Trophoblast cell (in vitro differentiated cells and primary cell): ENCODE measurements at regions not wholly inside any gene's neighbourhood (a gene's known extent, or its start where the extent isn't known, plus 50 kb on each side); places are given as distances from the start of the nearest gene placed in this dataset.
A peak's percentile ranks its signal among the peaks of the same experiment; 100 is the strongest.

Experiments used
- DNase-seq, 2 donors: peaks; one replicate each; pipeline ENCODE4 v3.0.0-alpha.2; 2016
- H2AFZ ChIP-seq: 2 replicates; pipeline ENCODE4 v1.6.1; 2013; ENCODE audit warnings: low read length, moderate library complexity, mild to moderate bottlenecking; ENCODE audit not compliant: insufficient read depth, poor library complexity
- H2AK5ac ChIP-seq: 2 replicates; pipeline ENCODE4 v1.6.1; 2013; ENCODE audit warnings: mild to moderate bottlenecking, low read length
- H2BK120ac ChIP-seq: 2 replicates; pipeline ENCODE4 v1.6.1; 2013; ENCODE audit warnings: low read length, mild to moderate bottlenecking, moderate library complexity; ENCODE audit not compliant: insufficient read depth, poor library complexity
- H2BK12ac ChIP-seq: 2 replicates; pipeline ENCODE4 v1.6.1; 2013; ENCODE audit warnings: mild to moderate bottlenecking, low read length, moderate library complexity
- H2BK5ac ChIP-seq: 2 replicates; pipeline ENCODE4 v1.6.1; 2013; ENCODE audit warnings: low read length, low read depth, moderate library complexity, mild to moderate bottlenecking; ENCODE audit not compliant: poor library complexity
- H3K14ac ChIP-seq: 2 replicates; pipeline ENCODE4 v1.6.1; 2013; ENCODE audit warnings: mild to moderate bottlenecking, low read length
- H3K18ac ChIP-seq: 2 replicates; pipeline ENCODE4 v1.6.1; 2013; ENCODE audit warnings: mild to moderate bottlenecking, low read length
- H3K23ac ChIP-seq: 2 replicates; pipeline ENCODE4 v1.6.1; 2013; ENCODE audit warnings: low read length
- H3K27ac ChIP-seq: 2 replicates; pipeline ENCODE4 v1.5.1; 2013; ENCODE audit warnings: low read depth, mild to moderate bottlenecking, inconsistent platforms, low read length, moderate library complexity
- H3K27me3 ChIP-seq: 2 replicates; pipeline ENCODE4 v1.6.1; 2013; ENCODE audit warnings: inconsistent platforms, mild to moderate bottlenecking, low read length, moderate library complexity; ENCODE audit not compliant: insufficient read depth
- H3K36me3 ChIP-seq, 2 experiments: 1 replicate in 1 of 2; 2 replicates in 1 of 2; pipeline ENCODE4 v1.6.1; 2013; ENCODE audit warnings: low read length in 2 of 2, mild to moderate bottlenecking in 2 of 2, moderate library complexity in 1 of 2; ENCODE audit not compliant: insufficient read depth in 2 of 2, control insufficient read depth in 1 of 2
- H3K4ac ChIP-seq: 2 replicates; pipeline ENCODE4 v1.6.1; 2013; ENCODE audit warnings: low read depth, mild to moderate bottlenecking, low read length, moderate library complexity
- H3K4me1 ChIP-seq, 2 experiments: 1 replicate in 1 of 2; 2 replicates in 1 of 2; pipeline ENCODE4 v1.6.1; 2013; ENCODE audit warnings: low read length in 2 of 2, mild to moderate bottlenecking in 2 of 2, moderate library complexity in 1 of 2; ENCODE audit not compliant: insufficient read depth in 2 of 2, control insufficient read depth in 1 of 2
- H3K4me2 ChIP-seq: 2 replicates; pipeline ENCODE4 v1.6.1; 2013; ENCODE audit warnings: inconsistent platforms, mild to moderate bottlenecking, low read length, moderate library complexity
- H3K4me3 ChIP-seq: 2 replicates; pipeline ENCODE4 v1.5.1; 2013; ENCODE audit warnings: mild to moderate bottlenecking, low read depth, low read length, inconsistent platforms
- H3K79me1 ChIP-seq: one replicate; pipeline ENCODE4 v1.6.1; 2013; ENCODE audit warnings: low read length
- H3K79me2 ChIP-seq: 2 replicates; pipeline ENCODE4 v1.6.1; 2013; ENCODE audit warnings: low read length, mild to moderate bottlenecking; ENCODE audit not compliant: control insufficient read depth, insufficient read depth, poor library complexity
- H3K9ac ChIP-seq: 2 replicates; pipeline ENCODE4 v1.6.1; 2013; ENCODE audit warnings: mild to moderate bottlenecking, low read length
- H3K9me3 ChIP-seq: 2 replicates; pipeline ENCODE4 v1.6.1; 2013; ENCODE audit warnings: low read depth, mild to moderate bottlenecking, control low read depth, inconsistent platforms, low read length; ENCODE audit not compliant: insufficient read depth
- H4K12ac ChIP-seq: 2 replicates; pipeline ENCODE4 v1.6.1; 2013; ENCODE audit warnings: low read depth, mild to moderate bottlenecking, low read length, moderate library complexity
- H4K8ac ChIP-seq: 2 replicates; pipeline ENCODE4 v1.6.1; 2013; ENCODE audit warnings: low read depth, mild to moderate bottlenecking, low read length, moderate library complexity
- H4K91ac ChIP-seq: one replicate; pipeline ENCODE4 v1.6.1; 2013; ENCODE audit warnings: low read depth, mild to moderate bottlenecking, low read length, moderate library complexity
- WGBS: extraction: QIAGEN DNeasy Blood & Tissue Kit; methylation state at CpG from one replicate; pipeline ENCODE4 v1.1.7; 2013; ENCODE audit warnings: missing lambda C conversion rate; ENCODE audit not compliant: insufficient read length, insufficient coverage; ENCODE audit errors: extremely low coverage; 5-methylcytosine and 5-hydroxymethylcytosine counted together

DNA sequence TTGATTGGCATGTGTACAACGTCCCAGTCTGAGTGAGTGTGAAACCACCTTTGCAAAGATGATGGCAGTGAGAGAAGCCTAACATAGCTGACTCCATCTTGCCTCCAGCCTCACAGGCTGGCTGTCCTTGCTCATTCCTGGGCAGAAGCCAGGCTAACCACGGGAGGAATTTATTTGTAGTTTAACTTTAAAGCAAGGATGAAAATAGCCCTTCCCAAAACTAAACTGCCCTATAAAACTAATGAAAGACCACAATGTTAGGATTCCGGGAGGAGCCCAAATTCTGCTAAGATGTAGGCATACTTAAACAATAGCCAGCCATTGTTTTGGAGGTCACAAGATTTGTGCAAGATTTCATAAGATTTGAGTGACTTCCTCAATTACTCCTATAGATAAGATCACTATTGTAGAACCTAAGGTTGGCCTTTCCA lies 96.6 kb upstream of the LSM14A start:
- no peak overlapping the region for H2BK120ac ChIP-seq
- H2AK5ac ChIP-seq, result no peak overlapping the region
- WGBS, result no CpG with 5 or more reads among the region's 3 CpGs
- no peaks in the 10 kb centered on the region for H3K4me1 ChIP-seq
- H4K12ac ChIP-seq, result no peak overlapping the region
- no peak overlapping the region for H4K8ac ChIP-seq
- no peak overlapping the region for H3K4me2 ChIP-seq
- no peak overlapping the region for H3K9ac ChIP-seq
- H3K23ac ChIP-seq, result no peak overlapping the region
- no peaks in the 10 kb centered on the region for H3K27me3 ChIP-seq
- H2AFZ ChIP-seq, result no peak overlapping the region
- H3K4ac ChIP-seq, result no peak overlapping the region
- H3K79me1 ChIP-seq, result no peaks in the 10 kb centered on the region
- H3K9me3 ChIP-seq, result no peaks in the 10 kb centered on the region
- no peak overlapping the region for H2BK5ac ChIP-seq
- no peak overlapping the region for H3K27ac ChIP-seq
- H3K14ac ChIP-seq, result no peak overlapping the region
- H3K79me2 ChIP-seq, result no peaks in the 10 kb centered on the region
- DNase-seq, result peak in 1 of 2 donors; percentile 52
- H4K91ac ChIP-seq, result no peak overlapping the region
- no peak overlapping the region for H3K4me3 ChIP-seq
- H3K18ac ChIP-seq, result no peak overlapping the region
- H2BK12ac ChIP-seq, result no peak overlapping the region
- no peaks in the 10 kb centered on the region for H3K36me3 ChIP-seq

DNA sequence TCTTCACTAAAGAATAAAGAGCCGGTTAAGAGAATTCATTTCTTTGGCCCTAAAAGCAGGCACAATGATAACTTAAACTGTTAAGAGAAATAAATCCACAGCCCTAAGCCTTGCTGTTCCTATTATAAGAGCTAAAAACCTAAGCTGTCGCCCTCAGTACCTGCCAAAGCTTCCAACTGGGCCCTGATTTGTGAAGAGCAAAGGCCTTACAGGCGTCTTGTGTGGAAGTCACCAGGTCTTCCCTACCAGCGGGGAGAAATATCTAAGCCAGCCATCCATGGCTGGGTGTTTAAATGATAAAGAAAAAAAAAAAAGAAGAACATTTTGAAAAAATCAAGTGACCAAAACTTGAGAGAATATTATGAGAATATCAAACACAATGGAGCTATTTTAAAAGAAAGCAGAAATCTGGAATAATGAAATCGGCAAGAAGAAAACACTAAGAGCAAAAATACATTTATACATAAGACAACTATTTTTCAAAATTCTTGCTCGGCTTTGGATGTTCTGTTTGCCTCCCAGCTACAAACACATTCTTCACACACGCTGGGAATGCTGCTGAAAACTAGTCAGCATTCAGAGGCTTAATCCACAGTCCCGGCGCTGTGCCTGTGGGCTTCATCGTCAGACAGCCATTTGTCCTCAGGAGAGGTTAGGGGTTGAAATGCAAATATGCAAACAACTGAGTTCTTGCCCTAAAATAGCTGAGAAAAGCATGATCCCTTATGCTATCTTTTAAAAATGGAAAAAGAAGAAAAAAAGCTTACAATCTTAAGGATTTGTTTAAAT lies 89.8 kb upstream of the LSM14A start:
- Histone ChIP-seq H3K23ac (no peak overlapping the region), H3K4me1 (peaks cover 0 to 3% of the 10 kb centered on the region in 2 experiments), H2AK5ac (no peak overlapping the region), H4K91ac (no peak overlapping the region), H4K8ac (no peak overlapping the region), H3K4ac (no peak overlapping the region), H2BK12ac (no peak overlapping the region), H2BK5ac (no peak overlapping the region), H4K12ac (no peak overlapping the region), H3K4me2 (no peak overlapping the region), H3K79me2 (no peaks in the 10 kb centered on the region), H3K9ac (no peak overlapping the region), H3K79me1 (no peaks in the 10 kb centered on the region), H3K36me3 (no peaks in the 10 kb centered on the region), H2BK120ac (no peak overlapping the region), H3K14ac (no peak overlapping the region), H3K27me3 (no peaks in the 10 kb centered on the region), H3K9me3 (no peaks in the 10 kb centered on the region), H2AFZ (no peak overlapping the region), H3K27ac (no peak overlapping the region), H3K4me3 (no peak overlapping the region), H3K18ac (no peak overlapping the region)
- peak; percentile 95 to 97 for DNase-seq
- WGBS, result no CpG with 5 or more reads among the region's 10 CpGs

DNA sequence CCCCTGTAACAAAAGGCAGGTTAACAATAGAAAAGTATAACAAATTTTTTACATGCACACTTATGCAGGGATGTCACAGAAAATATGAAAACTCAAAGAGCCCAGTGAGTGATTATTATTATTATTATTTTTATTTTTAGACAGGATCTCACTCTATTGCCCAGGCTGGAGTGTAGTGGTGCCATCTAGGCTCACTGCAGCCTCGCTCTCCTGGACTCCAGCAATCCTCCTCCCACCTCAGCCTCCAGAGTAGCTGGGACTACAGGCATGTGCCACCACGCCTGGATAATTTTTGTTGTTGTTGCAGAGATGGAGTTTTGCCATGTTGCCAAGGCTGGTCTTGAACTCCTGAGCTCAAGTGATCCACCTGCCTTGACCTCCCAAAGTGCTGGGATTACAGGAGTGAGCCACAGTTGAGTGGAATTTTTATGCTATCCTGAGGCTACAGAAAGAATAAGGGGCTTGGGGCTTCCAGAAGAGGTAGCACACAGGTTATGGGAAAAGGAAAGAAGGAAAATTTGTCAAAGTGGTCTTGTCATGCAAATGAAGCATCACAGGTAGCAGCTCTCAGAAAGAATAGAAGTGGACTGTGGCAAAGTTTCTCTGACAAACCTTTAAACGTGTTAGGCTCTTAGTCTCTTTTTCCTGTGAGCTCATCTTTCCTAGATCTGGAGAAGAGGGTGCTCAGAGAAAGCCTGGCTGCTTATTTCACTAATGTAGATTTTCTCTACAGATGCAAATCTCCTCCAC lies 87.7 kb upstream of the LSM14A start:
- Histone ChIP-seq H3K79me1 (no peaks in the 10 kb centered on the region), H2BK12ac (no peak overlapping the region), H3K79me2 (no peaks in the 10 kb centered on the region), H4K8ac (no peak overlapping the region), H4K12ac (no peak overlapping the region), H3K23ac (no peak overlapping the region), H3K27ac (no peak overlapping the region), H3K4ac (no peak overlapping the region), H2AFZ (no peak overlapping the region), H3K27me3 (no peaks in the 10 kb centered on the region), H3K14ac (no peak overlapping the region), H3K9me3 (no peaks in the 10 kb centered on the region), H3K18ac (no peak overlapping the region), H3K36me3 (no peaks in the 10 kb centered on the region), H3K9ac (no peak overlapping the region), H3K4me3 (no peak overlapping the region), H2AK5ac (no peak overlapping the region), H2BK5ac (no peak overlapping the region), H3K4me2 (no peak overlapping the region), H2BK120ac (no peak overlapping the region), H4K91ac (no peak overlapping the region), H3K4me1 (peaks cover 0 to 3% of the 10 kb centered on the region in 2 experiments)
- no CpG with 5 or more reads among the region's 3 CpGs for WGBS
- DNase-seq, result no peak

GRCh38 chr19:34085336-34085735 lies 87.0 kb upstream of the LSM14A start:
- H3K18ac ChIP-seq, result no peak overlapping the region
- no peak overlapping the region for H2BK5ac ChIP-seq

More at GRCh38 chr19:34085336-34085735, 87.0 kb upstream of the LSM14A start:
- H3K27ac ChIP-seq, result no peak overlapping the region
- no peak overlapping the region for H4K91ac ChIP-seq
- H3K9me3 ChIP-seq, result no peaks in the 10 kb centered on the region
- no CpG with 5 or more reads among the region's 3 CpGs for WGBS
- H2BK12ac ChIP-seq, result no peak overlapping the region
- no peaks in the 10 kb centered on the region for H3K36me3 ChIP-seq
- peak in 1 of 2 donors; percentile 66 for DNase-seq
- H4K8ac ChIP-seq, result no peak overlapping the region
- H2BK120ac ChIP-seq, result no peak overlapping the region
- no peak overlapping the region for H4K12ac ChIP-seq
- H2AK5ac ChIP-seq, result no peak overlapping the region
- no peaks in the 10 kb centered on the region for H3K79me1 ChIP-seq
- no peak overlapping the region for H3K4me3 ChIP-seq
- no peak overlapping the region for H3K4ac ChIP-seq
- no peaks in the 10 kb centered on the region for H3K27me3 ChIP-seq
- no peaks in the 10 kb centered on the region for H3K79me2 ChIP-seq
- H3K9ac ChIP-seq, result no peak overlapping the region
- H3K4me2 ChIP-seq, result no peak overlapping the region
- no peak overlapping the region for H3K14ac ChIP-seq
- H2AFZ ChIP-seq, result no peak overlapping the region
- no peak overlapping the region for H3K23ac ChIP-seq
- H3K4me1 ChIP-seq, result peaks cover 0 to 3% of the 10 kb centered on the region in 2 experiments
